Upper lobe of left lung (tissue), 4 donors: ENCODE measurements at regions not wholly inside any gene's neighbourhood (a gene's known extent, or its start where the extent isn't known, plus 50 kb on each side); places are given as distances from the start of the nearest gene placed in this dataset.

Experiments used
- CTCF ChIP-seq, 6 experiments: fragments of 450-650 bp in 4 of 6; fragments of 200-600 bp in 2 of 6; sonication (generic) in 2 of 6; IDR thresholded peaks; one replicate each; pipeline ENCODE4 v1.5.1; 2016 to 2019; ENCODE audit warnings: antibody characterized with exemption in 6 of 6
- EP300 ChIP-seq, 4 donors: sonication (generic); formaldehyde crosslinking; IDR thresholded peaks; one replicate each; pipeline ENCODE4 v1.5.1; 2017; ENCODE audit warnings: antibody characterized with exemption in 4 of 4, control low read depth in 2 of 4
- POLR2A ChIP-seq, 4 donors: fragments of 450-650 bp; IDR thresholded peaks; one replicate each; pipeline ENCODE4 v1.5.1; 2016 to 2017; ENCODE audit warnings: antibody characterized with exemption in 4 of 4, mild to moderate bottlenecking in 2 of 4
- POLR2AphosphoS5 ChIP-seq, 2 donors: sonication (generic); formaldehyde crosslinking; IDR thresholded peaks; one replicate each; pipeline ENCODE4 v1.5.1; 2017; ENCODE audit warnings: antibody characterized with exemption in 2 of 2

- no peak for TF ChIP-seq POLR2A (IDR thresholded peaks at IDR 0.05)
- no peak for TF ChIP-seq CTCF (IDR thresholded peaks at IDR 0.05)
- TF ChIP-seq EP300 (IDR thresholded peaks at IDR 0.05), result no peak
- no peak for TF ChIP-seq POLR2AphosphoS5 (IDR thresholded peaks at IDR 0.05)
Observed at GRCh38 chr7:26440233-26441001, 148.8 kb downstream of the SNX10 start.
